GOT3 (cell line): ENCODE measurements at regions not wholly inside any gene's neighbourhood (a gene's known extent, or its start where the extent isn't known, plus 50 kb on each side); places are given as distances from the start of the nearest gene placed in this dataset.

ENCODE experiments used
- DNase-seq: peaks from one replicate; lab custom pipeline; 2025; ENCODE audit warnings: mixed read lengths; lab: John Stamatoyannopoulos, UW

DNA sequence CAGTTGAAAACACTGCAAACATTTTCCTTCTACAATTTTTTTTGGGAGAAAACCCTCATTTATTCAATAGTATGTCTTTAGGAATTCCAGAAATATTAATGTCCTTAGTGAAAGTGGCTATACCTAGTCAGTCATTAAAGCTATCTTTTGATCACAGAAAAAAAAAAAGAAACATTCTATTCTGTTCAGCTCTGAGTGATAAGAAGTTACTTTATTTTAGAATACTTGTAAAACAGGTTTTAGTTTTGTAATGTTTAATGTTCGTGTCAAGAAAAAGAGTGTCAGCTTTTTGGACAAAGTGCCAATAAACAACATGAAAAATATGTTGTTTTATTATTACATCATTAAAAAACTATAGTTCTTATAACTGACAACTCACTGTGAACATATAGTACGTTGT, 240.4 kb downstream of the OGFRL1 start:
- DNase-seq = no peak

DNA sequence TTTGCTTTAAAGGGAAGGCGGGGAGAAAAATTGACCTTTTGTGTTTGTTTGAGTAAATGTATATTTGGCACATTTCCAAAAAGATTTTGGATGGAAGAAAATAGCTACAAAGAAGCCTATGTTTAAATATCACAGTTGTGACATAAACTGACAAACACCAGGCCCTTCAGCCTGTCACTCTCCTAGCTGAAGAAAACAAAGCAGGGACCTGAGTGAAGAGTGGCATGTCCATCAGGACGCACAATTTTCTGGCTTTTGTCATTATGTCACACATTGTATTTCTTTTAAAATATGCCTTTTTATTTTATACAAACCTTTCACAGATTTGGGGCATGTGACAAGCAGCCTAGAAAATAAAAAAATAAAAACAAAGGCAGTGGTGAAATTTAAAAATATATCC, 241.2 kb downstream of the OGFRL1 start:
- no peak for DNase-seq

DNA sequence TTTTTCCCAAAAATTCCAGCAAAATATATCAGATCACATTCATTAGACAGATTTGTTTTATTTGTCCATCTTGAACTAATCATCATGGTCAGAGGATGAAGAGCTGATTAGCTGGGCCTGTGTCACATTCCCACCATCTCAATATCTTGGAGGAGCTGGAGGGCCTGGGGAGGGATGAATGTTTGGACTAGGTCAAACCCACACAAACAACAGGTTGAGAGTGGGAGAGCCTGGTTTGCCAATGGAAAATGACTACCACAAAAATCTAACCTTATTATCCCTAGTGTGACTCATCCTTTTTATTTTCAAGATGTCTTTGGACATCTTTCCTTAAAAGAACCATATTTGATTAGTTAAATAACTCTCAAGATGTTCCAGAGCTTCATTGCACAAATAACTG, 242.4 kb downstream of the OGFRL1 start:
- DNase-seq = no peak

DNA sequence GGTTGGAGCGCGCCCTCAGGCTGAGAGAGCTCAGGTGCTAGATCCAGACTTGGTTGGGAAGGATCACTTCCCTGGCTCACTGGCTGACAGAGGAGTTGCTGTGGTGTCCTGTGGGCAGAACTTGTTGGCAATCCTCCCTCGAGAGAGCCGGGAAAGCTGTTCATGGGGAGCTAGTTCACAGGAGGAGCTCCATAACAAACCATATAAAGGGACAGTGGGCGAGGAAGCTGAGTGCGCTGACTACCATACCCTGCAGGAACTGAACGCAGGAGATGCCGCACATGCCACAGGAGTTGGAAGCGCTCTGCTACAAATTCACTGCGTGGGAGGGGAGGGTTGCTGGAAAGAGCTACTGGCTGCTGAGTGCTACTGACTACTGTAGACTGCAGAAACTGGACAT, 243.2 kb downstream of the OGFRL1 start:
- DNase-seq = no peak

DNA sequence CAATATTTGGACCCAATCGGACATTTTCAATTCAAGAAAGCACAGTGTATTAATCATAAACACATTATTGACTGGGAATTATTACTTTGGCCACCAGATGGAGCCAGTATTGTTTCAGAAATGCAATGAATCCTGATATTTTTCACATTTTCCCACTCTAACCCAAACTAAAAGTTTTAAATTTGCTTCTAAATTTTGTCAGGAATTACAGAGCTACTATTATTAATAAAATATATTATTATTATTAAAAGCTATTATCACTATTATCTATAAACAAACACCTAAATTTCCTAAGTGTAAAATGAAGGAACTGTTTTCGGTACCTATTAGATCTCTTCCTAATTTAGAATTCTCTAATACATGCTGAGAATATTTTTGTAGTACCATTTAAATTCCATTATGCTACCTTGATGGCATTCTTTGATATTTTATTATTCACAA, 245.3 kb downstream of the OGFRL1 start:
- DNase-seq = no peak

DNA sequence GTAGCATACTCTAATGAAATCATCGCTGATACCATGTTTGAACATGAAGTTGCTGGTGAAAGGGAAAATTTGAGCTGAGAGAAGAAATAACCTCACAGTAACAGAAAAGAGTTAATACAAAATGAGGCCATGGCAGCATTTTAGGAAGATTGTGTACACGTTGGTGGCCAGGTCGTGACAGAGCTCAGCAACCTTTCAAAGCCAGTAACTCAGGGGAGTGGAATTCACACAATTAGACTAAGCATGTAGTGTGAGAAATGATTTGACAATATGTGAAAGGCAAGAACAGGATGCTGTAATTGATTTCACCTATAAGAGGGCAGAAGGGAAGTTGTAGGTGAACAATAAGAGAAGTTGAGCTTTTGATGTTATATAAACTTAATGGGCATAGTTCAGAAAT, 246.3 kb downstream of the OGFRL1 start:
- DNase-seq = no peak

DNA sequence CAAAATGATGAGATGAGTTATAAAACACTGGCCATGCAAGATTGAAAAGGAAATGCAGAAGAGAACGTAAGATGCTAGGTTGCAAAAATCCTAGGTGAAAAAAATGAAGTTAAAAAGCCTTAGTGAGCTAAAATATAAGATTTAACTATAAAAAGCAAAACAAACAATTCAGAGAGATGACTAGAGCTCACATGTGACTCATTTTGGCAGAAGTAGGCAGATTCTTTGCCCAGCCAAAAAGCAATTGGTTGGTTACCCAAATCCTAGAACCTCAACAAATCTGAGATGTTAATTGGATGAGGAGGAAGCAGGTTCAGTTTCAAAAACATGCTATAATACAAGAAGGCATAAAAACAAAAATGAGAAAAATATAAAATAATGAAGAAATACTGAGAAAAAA, 249.1 kb downstream of the OGFRL1 start:
- no peak for DNase-seq

DNA sequence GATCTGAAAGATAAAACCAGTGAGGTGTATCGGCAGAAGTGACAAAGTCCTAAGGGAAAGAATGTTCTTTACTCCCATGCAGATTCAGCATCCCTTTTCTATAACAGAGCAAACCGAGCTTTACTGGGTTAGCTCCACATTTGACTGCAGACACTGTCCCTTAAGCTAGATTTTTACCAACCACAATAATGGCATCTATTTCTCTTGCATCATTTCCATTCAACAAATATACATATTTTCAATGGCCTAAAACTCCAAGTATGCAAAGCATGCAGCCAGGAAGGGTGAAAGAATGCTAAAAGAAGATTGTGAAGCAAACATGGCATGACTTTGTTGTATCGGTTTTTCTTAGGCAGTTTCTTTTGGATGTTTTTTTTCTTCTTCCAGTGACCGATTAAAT, 255.4 kb downstream of the OGFRL1 start:
- DNase-seq = no peak

DNA sequence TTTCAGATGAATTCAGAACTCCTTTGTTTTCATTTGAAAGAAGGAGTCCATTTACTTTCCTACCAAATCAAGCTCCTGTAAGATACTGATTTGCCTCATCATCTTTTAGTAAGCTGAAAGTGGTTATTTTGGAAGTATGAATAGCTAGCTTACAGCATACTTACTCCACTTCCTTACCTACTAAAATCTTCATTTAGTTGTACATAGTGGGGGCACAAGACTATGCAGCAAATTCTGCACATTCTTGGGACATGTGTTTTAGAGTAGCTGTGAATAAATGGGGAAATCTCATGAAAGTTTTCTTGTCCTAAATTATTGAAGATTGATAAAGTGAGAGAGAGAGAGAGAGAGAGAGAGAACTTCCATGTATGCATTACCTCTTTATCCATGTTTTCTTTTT, 256.3 kb downstream of the OGFRL1 start:
- DNase-seq = no peak

DNA sequence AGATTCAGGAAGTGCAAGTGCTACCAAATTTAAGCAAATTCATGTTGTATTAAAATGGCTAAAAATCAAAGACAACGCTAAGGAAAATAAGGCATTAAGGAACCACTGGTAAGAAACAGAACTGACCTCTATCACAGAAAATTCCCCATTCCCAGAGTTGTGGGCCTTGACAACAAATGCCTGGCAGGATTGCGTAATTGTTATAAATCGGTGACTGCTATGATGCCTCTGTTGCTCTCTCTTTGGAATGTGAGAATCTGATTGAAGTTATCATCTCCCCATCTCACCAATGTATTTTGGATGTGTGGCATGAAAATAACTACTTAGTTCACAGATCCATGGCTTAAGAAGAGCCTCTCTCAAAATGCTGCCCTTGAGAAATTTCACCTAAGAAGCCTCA, 257.3 kb downstream of the OGFRL1 start:
- no peak for DNase-seq

DNA sequence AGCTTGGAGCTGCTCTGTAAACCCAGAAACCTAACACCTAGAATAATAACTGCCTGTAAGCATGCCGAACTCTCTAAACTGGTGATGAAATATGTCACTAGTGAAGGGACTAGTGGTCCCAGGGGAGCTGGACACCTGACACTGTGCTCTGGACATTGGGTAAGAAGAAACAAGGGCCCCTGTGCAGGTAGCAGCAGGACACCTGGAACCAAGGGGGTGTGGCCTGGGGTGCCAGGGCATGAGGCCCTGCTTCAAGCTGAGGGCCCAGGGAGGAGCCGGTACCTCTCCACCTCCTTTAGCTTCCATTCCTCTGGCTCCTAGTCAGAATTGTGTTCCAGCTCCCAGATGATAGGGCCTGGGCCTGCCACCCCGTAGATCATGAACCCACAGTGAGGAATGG, 263.2 kb downstream of the OGFRL1 start:
- no peak for DNase-seq

DNA sequence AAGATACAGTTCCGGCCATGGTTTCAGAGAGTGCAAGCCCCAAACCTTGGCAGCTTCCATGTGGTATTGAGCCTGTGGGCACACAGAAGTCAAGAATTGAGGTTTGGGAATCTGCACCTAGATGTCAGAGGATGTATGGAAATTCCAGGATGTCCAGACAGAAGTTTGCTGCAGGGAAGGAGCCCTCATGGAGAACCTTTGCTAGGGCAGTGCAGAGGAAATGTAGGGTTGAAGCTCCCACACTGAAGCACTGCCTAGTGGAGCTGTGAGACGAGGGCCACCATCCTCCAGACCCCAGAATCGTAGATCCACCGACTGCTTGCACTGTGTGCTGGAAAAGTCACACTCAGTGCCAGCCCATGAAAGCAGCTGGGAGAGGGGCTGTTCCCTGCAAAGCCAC, 267.5 kb downstream of the OGFRL1 start:
- DNase-seq = no peak

DNA sequence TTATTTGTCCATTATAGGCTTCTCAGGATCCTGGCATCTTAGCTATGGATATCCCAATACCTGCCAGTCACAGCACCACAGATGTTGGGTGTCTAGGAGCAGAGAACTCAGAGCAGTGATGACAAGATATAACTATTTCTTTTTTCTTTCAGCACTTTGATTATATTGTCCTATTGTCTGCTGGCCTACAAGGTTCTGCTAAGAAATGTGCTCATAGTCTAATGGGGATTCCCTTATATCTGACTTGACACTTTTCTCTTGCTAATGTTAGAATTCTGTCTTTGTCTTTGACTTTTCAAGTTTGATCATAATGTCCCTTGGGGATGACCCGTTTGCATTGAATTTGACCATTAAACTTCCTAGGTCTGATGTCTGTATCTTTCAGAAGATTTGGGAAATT, 270.4 kb downstream of the OGFRL1 start:
- no peak for DNase-seq

DNA sequence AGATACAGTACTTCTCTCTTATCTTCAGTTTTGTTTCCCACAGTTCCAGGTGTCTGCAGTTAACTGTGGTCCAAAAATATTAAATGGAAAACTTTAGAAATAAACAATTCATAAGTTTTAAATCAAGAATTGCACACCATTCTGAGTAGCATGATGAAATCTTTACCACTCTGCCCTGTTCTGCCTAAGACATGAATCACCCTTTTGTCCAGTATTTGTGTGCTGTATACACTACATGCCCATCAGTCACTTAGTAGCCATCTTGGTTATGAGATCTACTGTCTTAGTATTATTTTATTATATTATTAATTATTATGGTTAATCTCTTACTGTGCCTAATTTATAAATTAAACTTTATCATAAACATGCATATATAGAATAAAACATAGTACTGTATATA, 279.0 kb downstream of the OGFRL1 start:
- no peak for DNase-seq

DNA sequence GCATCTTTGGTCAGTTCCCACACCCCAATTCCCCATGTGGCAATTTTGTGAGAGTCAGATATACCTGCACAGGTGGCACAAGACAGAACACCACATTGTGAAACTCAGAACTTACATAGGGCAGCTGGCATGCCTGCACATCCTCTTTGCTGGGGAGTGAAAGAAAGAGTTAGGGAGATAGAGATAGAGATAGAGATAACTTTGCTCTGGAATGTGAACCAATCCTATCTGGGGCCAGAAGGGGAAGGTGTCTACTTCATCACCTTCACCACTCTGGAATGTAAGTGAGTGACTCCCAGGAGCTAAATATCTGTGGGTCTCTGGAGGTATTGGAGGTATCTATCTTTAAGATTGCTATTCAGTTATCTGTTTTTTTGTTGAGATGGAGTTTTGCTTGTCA, 289.2 kb downstream of the OGFRL1 start:
- DNase-seq = no peak

DNA sequence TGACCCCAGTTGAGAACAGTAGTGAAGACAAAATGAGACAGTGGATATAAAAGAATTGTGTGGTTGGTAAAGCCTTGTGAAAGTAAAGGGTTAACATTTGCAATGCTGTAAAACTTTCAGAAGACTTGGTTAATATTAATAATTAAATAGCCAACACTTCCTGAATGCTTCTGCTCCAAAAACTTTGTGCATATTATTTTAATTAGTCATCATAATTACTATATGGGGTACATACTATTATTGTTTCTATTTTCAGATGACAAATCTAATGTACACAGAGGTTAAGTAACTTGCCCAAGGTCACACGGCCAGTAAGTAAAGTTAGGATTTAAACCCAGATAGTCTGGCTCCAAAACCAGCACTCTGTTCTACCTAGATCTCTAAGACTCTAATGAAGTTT, 291.3 kb downstream of the OGFRL1 start:
- no peak for DNase-seq

DNA sequence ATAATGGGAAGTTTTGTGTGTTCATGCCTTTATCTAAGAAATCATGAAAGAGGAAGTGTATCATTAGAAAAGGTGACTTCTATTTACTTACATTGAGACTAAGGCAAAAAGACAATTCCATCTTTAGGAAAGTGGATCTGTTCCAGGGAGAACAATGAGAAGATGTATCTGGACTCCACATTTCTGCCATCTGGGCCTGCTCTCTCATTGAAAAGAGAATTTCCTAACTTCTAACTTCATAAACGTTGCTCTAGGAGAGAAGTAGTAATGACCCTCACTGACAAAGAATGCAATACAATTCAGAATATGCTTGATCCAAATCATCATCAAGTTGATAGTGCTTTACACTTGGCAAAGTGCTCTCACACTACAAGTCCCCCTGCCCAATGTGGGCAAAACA, 294.2 kb downstream of the OGFRL1 start:
- DNase-seq = no peak

DNA sequence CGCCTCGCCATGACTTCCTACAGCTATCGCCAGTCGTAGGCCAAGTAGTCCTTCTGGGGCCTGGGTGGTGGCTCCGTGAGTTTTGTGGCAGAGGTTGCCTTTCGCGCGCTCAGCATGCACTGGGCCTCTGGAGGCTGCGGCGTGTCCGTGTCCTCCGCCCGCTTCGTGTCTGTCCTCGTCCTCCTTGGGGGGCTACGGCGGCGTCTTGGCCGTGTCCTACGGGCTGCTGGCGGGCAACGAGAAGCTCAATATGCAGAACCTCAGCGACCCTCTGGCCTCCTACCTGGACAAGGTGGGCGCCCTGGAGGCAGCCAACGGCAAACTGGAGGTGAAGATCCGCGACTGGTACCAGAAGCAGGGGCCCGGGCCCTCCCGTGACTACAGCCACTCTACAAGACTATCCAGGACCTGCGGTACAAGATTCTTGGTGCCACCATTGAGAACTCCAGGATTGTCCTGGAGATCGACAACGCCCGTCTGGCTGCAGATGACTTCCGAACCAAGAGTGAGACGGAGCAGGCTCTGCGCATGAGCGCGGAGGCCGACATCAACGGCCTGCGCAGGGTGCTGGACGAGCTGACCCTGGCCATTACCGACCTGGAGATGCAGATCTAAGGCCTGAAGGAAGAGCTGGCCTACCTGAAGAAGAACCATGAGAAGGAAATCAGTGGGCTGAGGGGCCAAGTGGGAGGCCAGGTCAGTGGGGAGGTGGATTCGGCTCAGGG, 296.3 kb downstream of the OGFRL1 start:
- no peak for DNase-seq

DNA sequence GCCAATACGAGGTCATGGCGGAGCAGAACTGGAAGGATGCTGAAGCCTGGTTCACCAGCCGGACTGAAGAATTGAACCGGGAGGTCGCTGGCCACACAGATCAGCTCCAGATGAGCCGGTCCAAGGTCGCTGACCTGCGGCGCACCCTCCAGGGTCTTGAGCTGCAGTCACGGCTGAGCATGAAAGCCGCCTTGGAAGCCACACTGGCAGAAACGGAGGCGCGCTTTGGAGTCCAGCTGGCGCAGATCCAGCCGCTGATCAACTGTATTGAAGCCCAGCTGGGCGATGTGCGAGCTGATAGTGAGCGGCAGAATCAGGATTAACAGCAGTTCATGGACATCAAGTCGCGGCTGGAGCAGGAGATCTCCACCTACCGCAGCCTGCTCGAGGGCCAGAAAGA, 296.9 kb downstream of the OGFRL1 start:
- DNase-seq = no peak

DNA sequence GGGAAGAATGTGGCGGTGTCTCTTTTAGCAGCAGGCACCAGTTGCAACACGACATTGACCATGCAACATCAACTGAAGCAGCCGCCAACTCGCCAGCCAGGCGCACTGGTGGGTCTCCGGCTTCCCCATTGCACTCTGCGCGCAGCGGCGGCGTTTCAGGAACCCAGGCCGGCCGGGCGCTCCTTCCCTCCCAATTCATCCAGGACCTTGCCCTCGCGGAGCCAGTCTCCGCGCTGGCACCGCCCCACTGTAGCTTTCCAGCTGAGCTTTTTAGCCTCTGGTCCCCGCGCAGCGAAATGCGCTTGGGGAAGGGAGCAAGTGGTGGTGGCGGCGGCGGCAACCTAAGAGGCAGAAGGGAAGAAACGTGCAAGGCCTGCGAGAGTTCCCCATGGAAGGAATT, 297.9 kb upstream of the RIMS1 start:
- no peak for DNase-seq

DNA sequence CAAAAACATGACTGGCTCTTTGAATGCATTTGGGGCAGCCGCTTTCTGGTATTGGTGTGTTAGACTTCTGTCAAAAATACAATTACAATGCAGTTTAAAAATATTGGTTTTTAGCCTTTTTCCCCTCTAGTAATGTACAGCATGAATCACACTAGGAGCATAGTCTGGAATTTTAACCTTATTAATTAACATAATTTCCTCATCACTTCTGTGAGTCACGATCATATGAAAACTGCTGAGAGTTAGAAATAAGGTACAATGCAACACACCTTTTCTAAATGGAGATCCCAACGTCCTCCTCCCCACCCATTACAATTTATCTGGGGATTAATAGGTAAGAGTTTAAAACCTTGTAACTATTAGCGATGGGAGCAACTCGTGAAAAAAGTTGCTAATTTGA, 297.1 kb upstream of the RIMS1 start:
- DNase-seq = no peak

DNA sequence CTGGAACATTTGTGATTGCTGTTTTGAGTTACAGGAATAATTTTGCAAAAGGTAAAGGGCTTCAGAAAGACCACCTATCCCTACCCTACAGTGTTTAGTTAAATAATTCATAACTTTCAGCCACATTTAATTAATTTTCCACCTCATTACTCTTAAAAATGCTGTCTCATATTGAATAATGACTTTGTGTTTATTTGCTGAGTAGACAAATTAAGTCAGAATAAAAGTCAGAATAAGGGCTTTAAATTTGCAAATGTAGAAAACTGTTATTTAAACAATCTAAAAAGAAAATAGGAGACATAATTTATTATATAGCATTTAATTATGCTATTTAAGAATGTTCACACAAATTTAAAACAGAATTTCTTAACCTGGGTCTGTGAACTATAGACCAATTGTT, 293.7 kb upstream of the RIMS1 start:
- no peak for DNase-seq

DNA sequence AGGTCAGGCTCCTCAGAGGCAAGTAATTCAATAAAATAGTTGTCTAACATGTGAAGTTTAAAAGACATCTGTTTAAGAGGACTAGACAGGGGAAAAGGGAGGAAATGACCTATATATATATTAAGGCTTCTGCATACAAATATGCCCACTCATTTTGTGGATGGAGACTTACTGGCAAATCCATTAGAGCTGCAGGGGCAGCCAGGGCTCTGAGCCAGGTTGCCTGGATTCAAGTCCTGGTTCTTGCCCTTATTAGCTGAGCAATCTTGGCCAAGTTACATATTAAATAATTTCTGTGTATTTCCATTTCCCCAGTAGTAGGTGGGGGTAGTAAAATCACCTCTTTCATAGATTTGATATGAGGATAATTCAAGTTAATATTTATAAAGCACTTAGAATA, 287.0 kb upstream of the RIMS1 start:
- no peak for DNase-seq

DNA sequence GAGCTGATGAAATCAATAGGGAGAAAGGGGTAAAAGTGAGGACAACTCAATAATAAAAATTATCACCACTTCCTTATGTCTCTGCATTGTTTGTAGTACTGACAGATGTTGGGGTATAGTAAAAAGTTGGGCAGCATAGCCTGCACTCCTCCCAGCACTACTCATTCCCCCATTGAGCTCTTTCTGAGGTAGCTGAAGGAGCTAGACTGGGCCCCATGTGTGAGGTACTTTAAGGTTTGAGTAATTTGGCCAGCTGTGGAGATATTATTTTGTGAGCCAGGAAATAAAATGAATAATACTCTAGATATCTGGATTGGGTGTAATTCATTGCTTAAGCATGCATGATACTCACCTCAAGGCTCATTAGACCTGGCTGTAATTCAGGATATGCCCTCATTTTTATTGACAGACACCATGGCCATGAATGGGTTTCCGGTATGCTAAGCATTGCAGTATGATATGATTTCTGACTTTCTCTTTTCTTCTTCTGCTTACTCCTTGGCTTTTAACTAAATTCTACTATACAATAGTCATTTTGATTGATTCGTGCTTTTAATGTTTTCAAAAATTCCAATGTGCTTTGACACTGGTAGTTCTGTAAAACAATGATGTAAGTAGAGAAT, 283.9 kb upstream of the RIMS1 start:
- DNase-seq = no peak
